HG03571 (cell line): ENCODE measurements at regions not wholly inside any gene's neighbourhood (a gene's known extent, or its start where the extent isn't known, plus 50 kb on each side); places are given as distances from the start of the nearest gene placed in this dataset.

Source experiments
- ATAC-seq: cut with Tn5 transposase; IDR thresholded peaks from one replicate; pipeline ENCODE4 v1.9.1; 2021; ENCODE audit not compliant: unreplicated experiment

GRCh38 chr5:86970361-86970760 is 297.3 kb upstream of the RASA1 start:
- no peak for ATAC-seq

- no peak for ATAC-seq
Observed at GRCh38 chr5:86971034-86971571, 296.6 kb upstream of the RASA1 start.

- no peak for ATAC-seq
Observed at GRCh38 chr5:86974955-86975354, 292.7 kb upstream of the RASA1 start.

- no peak for ATAC-seq
Observed at GRCh38 chr5:86977190-86977589, 290.5 kb upstream of the RASA1 start.

GRCh38 chr5:86977808-86978207 is 289.9 kb upstream of the RASA1 start:
- no peak for ATAC-seq

GRCh38 chr5:86979811-86980411 is 287.8 kb upstream of the RASA1 start:
- ATAC-seq, result no peak

- no peak for ATAC-seq
Observed at GRCh38 chr5:86981898-86982297, 285.8 kb upstream of the RASA1 start.

GRCh38 chr5:86983208-86983607 is 284.5 kb upstream of the RASA1 start:
- ATAC-seq, result no peak

- no peak for ATAC-seq
Observed at GRCh38 chr5:86986837-86987236, 280.8 kb upstream of the RASA1 start.

- no peak for ATAC-seq
Observed at GRCh38 chr5:86997516-86997915, 270.2 kb upstream of the RASA1 start.

GRCh38 chr5:86999951-87000350 is 267.7 kb upstream of the RASA1 start:
- no peak for ATAC-seq

- ATAC-seq, result no peak
Observed at GRCh38 chr5:87002485-87002884, 265.2 kb upstream of the RASA1 start.

GRCh38 chr5:87004101-87004500 is 263.6 kb upstream of the RASA1 start:
- ATAC-seq, result no peak

- ATAC-seq, result no peak
Observed at GRCh38 chr5:87007737-87008136, 259.9 kb upstream of the RASA1 start.

GRCh38 chr5:87008751-87009560 is 258.7 kb upstream of the RASA1 start:
- no peak for ATAC-seq

GRCh38 chr5:87010736-87011135 is 256.9 kb upstream of the RASA1 start:
- ATAC-seq, result no peak

GRCh38 chr5:87015901-87016300 is 251.8 kb upstream of the RASA1 start:
- ATAC-seq, result no peak

- peak; percentile 95 for ATAC-seq
Observed at GRCh38 chr5:87020099-87020934, 247.4 kb upstream of the RASA1 start.

GRCh38 chr5:87022415-87022814 is 245.3 kb upstream of the RASA1 start:
- no peak for ATAC-seq

GRCh38 chr5:87027570-87027969 is 240.1 kb upstream of the RASA1 start:
- no peak for ATAC-seq

- no peak for ATAC-seq
Observed at GRCh38 chr5:87029951-87030350, 237.7 kb upstream of the RASA1 start.

GRCh38 chr5:87030699-87031098 is 237.0 kb upstream of the RASA1 start:
- no peak for ATAC-seq
